ENCODE measurements at regions not wholly inside any gene's neighbourhood (a gene's known extent, or its start where the extent isn't known, plus 50 kb on each side); places are given as distances from the start of the nearest gene placed in this dataset.

DNA sequence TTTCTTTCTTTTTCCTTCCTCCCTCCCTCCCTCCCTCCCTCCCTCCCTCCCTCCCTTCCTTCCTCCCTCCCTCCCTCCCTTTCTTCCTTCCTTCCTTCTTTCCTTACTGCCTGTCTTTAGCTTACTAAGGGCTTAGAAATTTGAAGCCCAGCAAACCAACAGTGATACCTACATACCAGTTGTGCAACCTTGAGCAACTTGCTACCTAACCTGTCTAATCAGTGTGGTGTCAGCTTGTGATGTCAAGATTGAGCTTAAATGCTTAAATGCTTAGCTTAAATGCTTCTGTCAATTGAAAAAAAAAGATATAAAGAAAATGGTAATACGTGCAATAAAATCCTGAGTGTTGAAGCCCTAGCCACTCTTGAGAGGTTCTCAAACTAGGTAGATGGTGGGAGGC lies 728.6 kb downstream of the TRIML1 start:
- no peak for DNase-seq

DNA sequence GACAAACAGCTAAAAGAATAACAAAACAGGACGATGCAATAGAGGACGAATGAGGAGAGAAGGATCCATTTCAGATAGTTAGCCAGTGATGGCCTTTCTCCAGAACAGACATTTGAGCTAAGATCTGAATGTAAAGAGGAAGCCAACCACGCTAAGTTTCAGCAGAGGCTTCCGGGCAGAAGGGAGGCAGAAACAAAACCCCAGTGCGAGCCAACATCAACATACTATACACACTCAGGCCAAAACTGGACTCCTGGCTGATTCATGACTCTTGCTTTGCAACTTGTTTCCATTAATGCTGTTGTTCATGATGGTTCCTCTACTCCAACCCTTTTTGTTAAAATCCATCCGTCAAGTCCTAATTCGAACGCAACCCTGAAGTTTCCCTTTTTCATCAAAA lies 730.3 kb downstream of the TRIML1 start:
- no peak for DNase-seq

DNA sequence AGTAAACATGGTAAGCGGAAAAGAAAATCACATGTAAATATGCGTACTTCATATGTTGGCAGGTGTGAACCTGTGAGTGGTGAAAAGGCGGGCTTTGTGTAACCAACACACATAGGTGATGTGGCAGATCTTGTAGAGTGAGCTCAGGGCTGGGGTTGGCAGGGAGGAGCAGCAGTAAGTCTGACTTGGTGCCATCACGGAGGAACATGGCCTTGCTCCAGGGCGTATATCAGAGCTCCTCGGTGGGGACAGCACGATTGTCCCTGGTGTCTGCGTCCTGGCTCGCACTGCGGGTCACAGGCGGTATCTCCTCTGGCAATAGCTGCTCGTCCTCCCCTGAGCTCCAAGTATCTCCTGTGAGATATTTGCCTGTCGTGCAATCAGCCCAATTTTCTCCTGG lies 733.6 kb downstream of the TRIML1 start:
- DNase-seq, result no peak

DNA sequence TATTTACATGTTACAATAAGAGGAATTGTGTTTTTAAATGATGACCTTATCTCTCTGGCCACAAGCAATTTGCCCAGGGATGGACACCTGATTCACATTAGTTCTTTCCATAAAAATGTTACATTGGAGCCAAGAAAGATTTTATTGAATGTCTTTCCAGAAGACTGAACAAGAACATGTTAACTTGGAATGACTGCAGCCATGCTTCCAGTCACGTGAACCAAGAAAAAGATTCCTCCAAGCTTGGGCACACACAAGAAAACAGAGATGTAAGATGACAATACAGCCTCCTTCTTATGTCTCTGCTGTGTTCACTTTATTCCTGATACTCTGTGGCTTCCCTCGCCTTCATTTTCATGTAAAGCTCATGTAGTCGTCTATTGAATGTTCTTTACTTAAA lies 737.6 kb downstream of the TRIML1 start:
- no peak for DNase-seq

DNA sequence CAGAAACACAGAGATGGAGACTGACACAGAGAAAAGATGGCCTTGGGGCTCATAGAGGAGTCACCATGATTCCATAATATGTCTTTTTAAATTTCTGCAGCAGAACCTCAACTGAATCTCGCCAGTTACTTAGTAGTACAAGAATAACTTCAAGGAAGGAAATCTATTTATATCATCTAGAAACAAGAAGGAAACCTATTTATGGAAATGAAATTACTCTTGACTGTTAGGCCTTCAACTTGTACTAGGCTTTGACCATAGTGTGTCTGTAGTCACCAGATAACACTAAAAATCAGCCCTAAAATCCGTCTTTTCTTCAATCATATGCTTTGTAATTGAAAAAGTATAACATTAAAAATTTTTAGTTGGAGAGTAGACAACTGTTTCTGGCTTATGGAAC lies 740.4 kb downstream of the TRIML1 start:
- no peak for DNase-seq

DNA sequence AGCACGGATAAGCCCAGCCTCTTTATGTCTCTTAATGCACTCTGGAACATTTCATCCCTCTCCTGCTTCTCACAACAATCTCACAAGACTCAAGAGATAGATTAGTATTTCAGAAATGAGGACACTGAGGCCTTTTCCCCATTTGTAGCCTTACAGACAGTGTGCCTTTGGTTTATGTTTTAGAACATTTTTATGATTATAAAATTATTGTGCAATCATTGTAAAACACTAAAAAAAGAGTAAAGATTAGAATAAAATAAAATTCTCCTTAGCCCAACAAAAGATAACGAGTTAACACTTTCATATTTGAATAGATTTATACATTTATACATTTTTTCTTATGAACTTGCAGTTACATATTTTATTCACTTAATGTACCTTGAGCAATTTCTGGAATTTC lies 748.7 kb downstream of the TRIML1 start:
- DNase-seq, result no peak

DNA sequence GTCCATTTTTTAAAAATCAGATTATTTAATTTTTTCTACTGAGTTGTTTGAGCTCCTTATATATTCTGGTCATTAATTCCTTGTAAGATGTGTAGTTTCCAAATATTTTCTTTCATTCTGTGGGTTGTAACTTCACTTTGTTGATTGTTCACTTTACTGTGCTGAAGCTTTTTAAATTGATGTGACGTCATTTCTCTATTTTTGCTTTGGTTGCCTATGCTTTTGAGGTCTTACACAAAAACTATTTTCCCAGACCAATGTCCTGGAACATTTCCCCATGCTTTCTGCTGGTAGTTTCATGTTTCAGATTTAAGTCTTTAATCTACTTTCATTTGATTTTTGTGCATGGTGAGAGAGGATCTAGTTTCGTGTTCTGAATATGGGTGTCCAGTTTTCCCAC lies 753.6 kb downstream of the TRIML1 start:
- DNase-seq, result no peak

DNA sequence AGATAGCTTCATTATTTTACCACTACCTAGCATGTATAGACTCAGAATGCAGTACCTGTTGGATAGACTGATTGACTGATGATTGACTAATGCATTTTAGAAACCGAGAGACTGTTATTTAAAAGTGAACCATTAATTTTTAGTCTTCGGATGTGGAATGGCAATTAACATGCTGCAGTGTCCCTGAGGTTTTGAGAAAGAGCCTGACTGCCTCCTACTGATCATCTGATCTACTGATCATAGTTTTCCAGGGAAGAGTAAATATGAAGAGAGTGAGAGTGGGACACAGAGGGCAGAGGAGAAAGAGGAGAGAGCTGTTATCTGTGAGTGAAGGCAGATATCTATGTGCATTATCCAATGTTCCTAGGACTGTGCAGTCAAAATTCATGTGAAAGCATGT lies 764.7 kb downstream of the TRIML1 start:
- DNase-seq, result no peak

DNA sequence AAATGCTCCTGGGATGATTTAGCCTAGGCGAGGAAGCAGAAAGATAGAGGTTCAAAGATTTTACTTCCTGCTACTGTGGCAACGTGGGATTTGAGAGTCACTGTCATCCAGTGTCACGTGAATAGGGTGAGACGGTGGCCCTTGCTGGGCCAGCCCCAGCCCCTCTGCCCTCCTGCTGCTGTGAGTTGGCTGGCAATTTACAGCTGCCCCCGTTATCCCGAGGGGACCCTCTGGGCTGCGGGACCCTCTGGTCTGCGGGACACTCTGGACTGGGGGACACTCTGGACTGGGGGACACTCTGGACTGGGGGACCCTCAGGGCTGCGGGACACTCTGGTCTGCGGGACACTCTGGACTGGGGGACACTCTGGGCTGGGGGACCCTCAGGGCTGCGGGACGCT lies 765.4 kb downstream of the TRIML1 start:
- DNase-seq, result no peak

DNA sequence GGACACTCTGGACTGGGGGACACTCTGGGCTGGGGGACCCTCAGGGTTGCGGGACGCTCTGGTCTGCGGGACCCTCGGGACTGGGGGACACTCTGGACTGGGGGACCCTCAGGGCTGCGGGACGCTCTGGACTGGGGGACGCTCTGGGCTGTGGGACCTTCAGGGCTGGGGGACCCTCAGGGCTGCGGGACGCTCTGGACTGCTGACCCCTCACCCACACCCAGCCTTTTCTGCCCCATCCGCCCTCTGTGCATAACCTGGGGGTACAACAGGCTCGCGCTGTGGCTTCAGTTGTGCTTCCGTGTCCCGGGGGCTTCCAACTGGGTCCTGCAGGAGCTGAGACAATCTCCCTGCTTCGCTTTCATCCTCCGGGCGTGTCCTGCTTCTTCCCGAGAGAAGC lies 766.0 kb downstream of the TRIML1 start:
- DNase-seq, result no peak

DNA sequence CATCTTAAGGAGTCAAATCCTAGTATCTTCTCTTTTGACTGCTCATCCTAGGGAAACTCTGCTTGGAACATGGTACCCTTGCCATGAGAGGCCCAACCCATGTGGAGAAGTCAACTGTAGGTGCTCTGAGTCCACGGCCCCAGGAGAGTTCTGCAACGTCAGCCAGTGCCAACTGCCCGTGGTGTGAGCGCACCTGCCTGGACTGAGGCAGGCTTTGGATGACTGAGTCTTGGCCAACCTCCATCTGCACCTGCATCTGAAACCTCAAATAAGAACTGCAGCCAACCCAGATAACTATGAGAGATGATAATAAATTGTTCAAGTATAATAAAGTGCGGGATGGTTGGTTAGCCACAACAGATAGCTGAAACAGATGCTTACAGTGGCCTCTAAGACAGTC lies 772.0 kb downstream of the TRIML1 start:
- DNase-seq, result no peak

DNA sequence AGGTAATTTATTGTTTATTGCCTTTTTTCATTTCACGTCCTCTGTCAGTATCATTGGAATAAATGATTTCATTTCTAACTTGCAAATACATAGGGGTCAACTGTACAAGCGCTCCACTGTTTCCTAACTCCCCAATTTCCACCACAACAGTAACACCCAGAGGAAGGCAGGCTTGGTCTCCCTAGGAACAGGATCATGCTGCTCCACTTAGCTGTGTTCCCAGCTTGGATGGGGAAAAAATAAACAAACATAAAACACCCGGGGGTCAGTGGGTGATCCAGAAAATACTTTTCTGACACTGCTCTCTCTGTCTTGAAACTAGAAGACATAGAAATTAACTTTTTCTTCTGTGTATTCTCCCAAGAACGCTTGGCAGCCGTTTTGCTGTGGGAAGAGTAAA lies 772.5 kb downstream of the TRIML1 start:
- no peak for DNase-seq

DNA sequence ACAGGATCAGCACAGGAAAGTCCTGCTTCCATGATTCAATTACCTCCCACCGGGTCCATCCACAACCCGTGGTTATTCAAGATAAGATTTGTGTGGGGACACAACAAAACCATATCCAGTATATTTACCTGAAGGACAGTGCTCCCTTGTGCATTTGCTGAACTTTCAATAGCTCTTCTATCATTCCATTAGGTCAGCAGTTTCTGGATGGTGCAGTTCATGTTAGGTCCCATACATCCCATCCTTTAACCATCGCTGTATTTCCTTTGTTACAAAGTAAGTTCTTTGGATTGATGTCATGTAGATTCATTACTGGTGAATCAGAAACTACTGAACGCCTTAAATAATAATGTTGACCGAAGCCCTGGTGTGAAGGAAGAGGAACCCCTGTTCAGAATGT lies 775.9 kb downstream of the TRIML1 start:
- no peak for DNase-seq

DNA sequence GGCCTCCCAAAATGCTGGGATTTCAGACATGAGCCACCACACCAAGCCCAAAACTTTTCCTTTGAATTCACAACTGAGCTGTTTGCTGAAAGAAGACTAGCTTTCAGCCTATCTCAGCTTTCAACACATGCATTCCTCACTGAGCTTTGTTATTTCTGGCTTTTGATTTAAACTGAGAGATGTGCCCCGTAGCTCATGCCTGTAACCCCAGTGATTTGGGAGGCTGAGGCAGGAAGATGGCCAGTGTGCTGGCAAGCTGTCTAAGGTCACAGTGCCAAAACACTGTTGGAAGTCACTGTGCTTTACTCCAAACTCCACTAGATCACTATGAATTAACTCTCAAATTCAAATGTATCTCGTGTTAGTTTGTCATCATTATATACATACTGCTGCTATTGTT lies 779.5 kb downstream of the TRIML1 start:
- DNase-seq, result no peak

DNA sequence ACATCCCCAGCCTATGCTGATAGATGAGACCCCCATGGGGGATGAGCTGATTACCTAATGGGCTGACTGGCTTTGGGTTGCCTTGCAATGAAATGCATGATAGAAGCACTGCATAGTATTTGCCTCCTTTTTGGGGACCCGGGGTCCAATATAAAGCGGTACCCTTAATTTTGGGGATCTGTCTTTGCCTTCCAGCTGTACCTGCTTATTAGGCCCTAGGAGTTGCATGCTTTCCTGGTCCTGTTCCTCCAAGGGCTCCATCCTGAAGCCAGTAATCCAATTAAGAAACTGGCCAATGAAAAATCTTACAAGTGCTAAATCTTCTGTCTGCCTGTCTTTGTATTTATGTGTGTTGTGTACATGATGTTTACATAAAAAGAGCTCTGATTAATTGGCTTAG lies 791.6 kb downstream of the TRIML1 start:
- peak; percentile 21 for DNase-seq

DNA sequence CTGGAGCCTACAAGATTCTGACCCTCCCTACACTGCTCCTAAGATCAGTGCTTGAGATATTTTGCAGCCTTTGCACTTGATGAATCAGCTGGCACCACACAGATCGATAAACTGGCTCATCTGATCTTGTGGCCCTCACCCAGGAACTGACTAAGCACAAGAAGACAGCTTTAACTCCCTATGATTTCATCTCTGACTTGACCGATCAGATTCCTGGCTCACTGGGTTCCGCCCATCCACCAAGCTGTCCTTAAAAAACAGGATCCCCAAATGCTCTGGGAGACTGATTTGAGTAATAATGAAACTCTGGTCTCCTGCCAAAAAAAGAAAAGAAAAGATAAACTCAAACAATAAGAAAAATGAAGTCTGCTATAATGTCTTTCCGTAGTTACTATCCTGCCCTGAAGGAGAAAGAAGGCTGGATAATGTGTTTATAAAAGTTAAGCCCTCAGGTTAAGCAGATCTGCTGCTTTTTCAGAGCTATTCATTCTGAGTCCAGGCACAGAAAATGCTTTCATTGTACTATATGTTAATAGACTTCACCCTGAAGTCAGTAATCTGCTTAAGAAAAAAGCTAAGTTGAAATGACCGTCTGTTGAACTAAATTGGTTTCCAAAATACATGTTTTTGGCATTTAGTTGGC lies 795.2 kb downstream of the TRIML1 start:
- no peak for DNase-seq

DNA sequence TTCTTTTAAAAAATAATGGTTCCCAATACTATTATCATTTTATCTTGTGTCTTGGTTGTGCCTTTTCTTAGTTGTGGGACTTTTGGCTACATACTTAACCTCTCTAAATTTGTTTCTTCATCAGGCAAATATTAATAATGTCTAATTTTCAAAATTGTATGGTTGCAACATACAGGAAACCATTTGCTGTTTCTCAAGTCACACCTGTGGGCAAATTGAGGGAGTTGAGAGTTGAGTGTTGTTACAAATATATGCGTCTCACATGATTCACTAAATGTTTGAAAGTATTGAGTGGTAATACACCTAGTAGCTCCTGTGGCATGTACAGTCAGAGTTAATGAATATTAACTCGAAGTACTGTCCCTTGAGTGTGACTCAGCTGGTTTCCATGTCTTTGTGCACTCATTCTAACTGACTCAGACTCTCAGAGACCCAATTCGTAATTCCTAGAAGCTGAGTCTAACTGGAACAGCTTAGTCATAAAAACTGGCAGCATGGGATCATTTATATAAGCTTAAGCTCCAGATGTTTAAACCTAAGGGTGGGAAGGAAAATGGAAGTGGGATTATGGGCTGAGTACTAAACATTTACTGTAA lies 802.4 kb downstream of the TRIML1 start:
- DNase-seq, result peak; percentile 6

DNA sequence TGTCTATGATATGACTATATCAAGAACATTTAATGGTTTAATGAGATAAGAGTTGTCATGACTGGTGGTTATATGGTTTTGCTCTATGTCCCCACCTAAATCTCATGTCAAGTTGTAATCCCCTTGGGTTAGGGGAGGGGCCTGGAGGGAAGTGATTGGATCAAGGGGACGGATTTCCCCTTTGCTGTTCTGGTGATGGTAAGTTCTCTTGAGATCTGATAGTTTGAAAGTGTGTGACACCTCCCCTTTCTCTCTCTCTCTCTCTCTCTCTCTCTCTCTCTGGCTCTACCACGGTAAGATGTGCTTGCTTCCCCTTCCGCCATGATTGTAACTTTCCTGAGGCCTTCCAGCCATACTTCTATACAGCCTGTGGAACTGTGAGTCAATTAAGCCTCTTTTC lies 803.4 kb downstream of the TRIML1 start:
- peak; percentile 6 for DNase-seq

DNA sequence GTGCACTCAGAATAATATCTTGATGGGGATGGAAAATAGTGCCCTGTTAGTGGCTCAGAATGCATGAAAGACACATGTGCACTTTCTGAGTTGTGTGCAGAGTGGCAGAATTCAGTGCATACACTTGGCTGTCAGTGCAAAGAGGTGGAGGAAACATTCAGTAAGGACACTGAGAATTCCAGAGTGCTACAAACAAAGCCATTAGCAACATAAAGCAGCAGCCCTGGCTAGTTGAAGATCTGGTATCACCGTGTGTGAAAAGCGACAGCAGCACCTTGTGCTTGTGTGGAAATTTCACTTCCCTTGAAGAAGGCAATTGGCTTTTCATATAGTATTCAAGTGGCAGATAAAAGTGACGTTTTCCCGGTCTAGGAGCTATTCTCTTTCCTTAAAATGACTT lies 810.4 kb downstream of the TRIML1 start:
- DNase-seq, result no peak

DNA sequence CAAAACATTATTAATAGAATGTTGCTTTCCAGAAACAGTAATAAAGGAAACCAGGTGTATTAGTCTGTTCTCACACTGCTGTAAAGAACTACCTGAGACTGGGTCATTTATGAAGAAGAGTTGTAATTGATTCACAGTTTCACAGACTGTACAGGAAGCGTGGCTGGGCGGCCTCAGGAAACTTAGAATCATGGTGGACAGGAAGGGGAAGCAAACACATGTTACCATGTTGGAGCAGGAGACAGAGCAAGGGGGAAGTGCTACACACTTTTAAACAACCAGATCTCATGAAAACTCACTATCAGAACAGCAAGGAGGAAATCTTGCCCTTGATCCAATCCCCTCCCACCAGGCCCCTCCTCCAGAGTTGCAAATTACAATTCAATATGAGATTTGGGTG lies 815.8 kb downstream of the TRIML1 start:
- DNase-seq, result no peak

DNA sequence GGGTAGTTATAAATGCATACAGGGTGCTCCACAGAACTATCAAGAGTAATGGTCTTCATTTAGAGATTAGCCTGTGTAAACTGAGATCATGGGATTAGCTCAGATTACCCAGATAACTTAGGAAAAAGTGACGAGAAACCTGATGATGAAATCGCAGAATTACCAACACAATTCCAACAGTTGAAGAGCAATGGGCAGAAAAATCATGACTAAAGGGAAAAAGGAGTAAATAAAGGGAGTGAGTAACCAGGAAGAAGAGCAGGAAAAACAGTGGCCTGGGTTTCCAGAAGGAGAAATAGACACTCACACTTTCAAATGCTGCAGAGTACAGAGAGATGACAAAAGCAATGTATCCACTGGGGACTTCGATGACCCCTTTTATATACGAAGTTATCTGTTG lies 817.3 kb downstream of the TRIML1 start:
- DNase-seq, result no peak

DNA sequence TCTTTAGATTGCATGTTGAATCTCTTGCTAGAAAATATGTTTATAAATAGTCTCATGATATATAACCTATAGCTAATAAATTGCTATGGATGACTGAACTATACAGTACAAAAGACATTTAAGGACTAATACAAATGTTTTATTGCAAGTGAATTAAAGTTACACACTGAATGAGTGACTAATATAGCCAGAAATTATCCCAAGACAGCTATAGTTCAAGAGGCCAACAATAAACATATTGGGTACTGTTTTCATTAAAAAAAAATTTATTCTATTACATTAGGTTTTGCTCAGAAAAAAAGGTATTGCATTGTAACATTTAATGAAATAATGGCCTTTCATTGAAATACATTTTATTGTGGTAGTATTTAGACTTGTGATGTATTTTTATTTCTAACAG lies 819.1 kb downstream of the TRIML1 start:
- DNase-seq, result no peak

DNA sequence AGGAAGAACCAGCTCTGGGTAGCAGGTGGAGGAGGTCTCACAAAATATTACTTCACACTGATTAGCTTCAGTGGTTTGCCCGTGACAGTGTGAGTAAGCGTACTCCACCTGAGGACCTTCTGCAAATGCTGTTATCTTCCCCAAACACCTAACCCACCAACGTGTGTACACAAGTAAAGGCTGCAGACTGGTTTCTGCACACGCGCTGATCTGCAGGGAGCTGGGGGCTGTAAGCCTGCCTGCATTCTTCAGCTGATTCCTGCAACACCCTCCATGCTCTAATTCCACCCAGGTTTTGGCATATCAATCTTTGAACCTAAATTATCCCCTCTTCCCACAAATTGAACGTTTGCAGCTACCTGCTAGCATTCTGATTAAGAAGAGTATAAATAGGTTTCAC lies 820.2 kb downstream of the TRIML1 start:
- DNase-seq, result no peak

DNA sequence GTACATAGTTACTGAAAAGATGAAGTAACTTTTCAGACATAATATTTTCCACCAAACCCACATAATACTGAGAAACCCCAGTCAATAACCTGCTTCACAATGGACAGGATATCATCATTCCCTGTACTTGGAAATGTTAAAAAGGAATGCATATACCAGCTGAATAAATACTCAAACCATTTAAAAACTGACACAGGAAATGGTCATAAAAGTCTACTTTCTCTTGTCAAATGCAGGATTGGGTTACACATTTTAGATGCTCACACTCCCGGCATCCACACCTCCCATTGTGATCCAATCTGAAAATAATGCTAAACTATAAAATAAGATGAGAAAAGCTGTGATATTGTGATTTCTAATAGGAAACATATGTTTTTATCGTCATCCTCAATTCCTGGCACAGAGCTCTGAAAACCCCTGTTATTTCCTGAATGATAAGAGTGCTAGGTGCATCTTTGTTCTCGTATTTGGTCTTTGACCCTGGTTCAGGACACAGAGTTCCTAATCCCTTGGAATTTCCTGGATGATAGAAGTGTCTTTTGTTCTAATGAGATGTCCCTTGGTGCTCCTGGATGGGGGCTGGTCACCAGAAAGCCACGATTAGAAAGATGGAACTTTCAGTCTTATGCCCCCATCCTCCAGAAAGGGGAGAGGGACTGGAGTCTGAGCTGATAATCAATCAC lies 821.3 kb downstream of the TRIML1 start:
- DNase-seq, result no peak

DNA sequence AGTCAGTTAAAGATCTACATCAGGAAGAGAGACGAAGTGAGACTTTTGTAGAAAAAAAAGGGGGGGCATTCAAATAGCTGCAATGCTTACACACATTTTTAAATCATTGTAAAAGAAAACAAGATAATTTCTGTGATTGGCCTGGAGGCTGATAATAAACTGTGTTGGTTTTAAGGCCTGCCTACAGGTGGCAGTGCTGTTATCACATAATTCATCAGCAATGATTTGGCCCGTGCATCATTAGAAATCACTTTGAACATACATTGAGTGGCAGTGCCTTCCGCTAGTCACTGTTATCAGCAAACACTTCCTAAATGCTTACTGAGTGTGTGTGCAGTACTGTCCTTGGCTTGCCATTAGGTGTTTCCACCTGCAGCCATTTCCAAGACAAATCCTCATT lies 831.9 kb downstream of the TRIML1 start:
- DNase-seq, result peak; percentile 20
